ENCODE measurements at regions not wholly inside any gene's neighbourhood (a gene's known extent, or its start where the extent isn't known, plus 50 kb on each side); places are given as distances from the start of the nearest gene placed in this dataset.

- TF ChIP-seq YY1 (IDR thresholded peaks at IDR 0.05; ENCODE audit: insufficient read depth, insufficient read length) (no peak), SUZ12 (IDR thresholded peaks at IDR 0.05; ENCODE audit: extremely low read depth, insufficient read depth, insufficient read length) (no peak), ZNF274 (IDR thresholded peaks at IDR 0.05; ENCODE audit: low read depth, low read length) (no peak)
Observed at GRCh38 chr10:65194555-65194954, 1673.4 kb downstream of the REEP3 start.

Data from NT2/D1 (cell line).